H9 (cell line): ENCODE measurements at regions not wholly inside any gene's neighbourhood (a gene's known extent, or its start where the extent isn't known, plus 50 kb on each side); places are given as distances from the start of the nearest gene placed in this dataset.

Source experiments
- DNase-seq: peaks from one replicate; pipeline ENCODE4 v3.0.0-alpha.2; 2017
- H2AFZ ChIP-seq: one replicate; pipeline ENCODE4 v1.6.1; 2013; ENCODE audit warnings: mild to moderate bottlenecking, low read length, control low read depth, moderate library complexity
- H2AK5ac ChIP-seq: 2 replicates; pipeline ENCODE4 v1.6.1; 2013; ENCODE audit warnings: low read length, control low read depth, mixed read lengths; ENCODE audit not compliant: insufficient read length
- H2BK120ac ChIP-seq: one replicate; pipeline ENCODE4 v1.6.1; 2013; ENCODE audit warnings: low read depth, mild to moderate bottlenecking, low read length, control low read depth, inconsistent platforms; ENCODE audit not compliant: poor library complexity, severe bottlenecking
- H2BK12ac ChIP-seq: 2 replicates; pipeline ENCODE4 v1.6.1; 2013; ENCODE audit warnings: low read length, control low read depth, mixed read lengths, low read depth; ENCODE audit not compliant: insufficient read length
- H2BK15ac ChIP-seq: 2 replicates; pipeline ENCODE4 v1.6.1; 2013; ENCODE audit warnings: low read depth, low read length, control low read depth
- H2BK20ac ChIP-seq: one replicate; pipeline ENCODE4 v1.6.1; 2013; ENCODE audit warnings: low read depth, mild to moderate bottlenecking, low read length, control low read depth, inconsistent platforms; ENCODE audit not compliant: poor library complexity, severe bottlenecking
- H2BK5ac ChIP-seq: 2 replicates; pipeline ENCODE4 v1.6.1; 2013; ENCODE audit warnings: low read length, control low read depth, mixed read lengths; ENCODE audit not compliant: insufficient read length
- H3K14ac ChIP-seq: 2 replicates; pipeline ENCODE4 v1.6.1; 2013; ENCODE audit warnings: low read length, control low read depth; ENCODE audit not compliant: insufficient read depth
- H3K18ac ChIP-seq: 2 replicates; pipeline ENCODE4 v1.6.1; 2013; ENCODE audit warnings: low read depth, mild to moderate bottlenecking, mixed read lengths, low read length, control low read depth; ENCODE audit not compliant: insufficient read length
- H3K23ac ChIP-seq: 2 replicates; pipeline ENCODE4 v1.6.1; 2013; ENCODE audit warnings: low read length, control low read depth, mixed read lengths, low read depth; ENCODE audit not compliant: insufficient read length
- H3K23me2 ChIP-seq: 2 replicates; pipeline ENCODE4 v1.6.1; 2013; ENCODE audit warnings: low read depth, mild to moderate bottlenecking, mixed read lengths, low read length, control low read depth; ENCODE audit not compliant: insufficient read length, poor library complexity, severe bottlenecking
- H3K27ac ChIP-seq: 2 replicates; pipeline ENCODE4 v1.5.1; 2013; ENCODE audit warnings: low read length, control low read depth, mixed read lengths, low read depth; ENCODE audit not compliant: insufficient read length
- H3K27me3 ChIP-seq: 2 replicates; pipeline ENCODE4 v1.6.1; 2013; ENCODE audit warnings: low read length, control low read depth, inconsistent platforms; ENCODE audit not compliant: insufficient read depth
- H3K4ac ChIP-seq: 2 replicates; pipeline ENCODE4 v1.6.1; 2013; ENCODE audit warnings: low read depth, mild to moderate bottlenecking, control low read depth, inconsistent platforms, low read length, moderate library complexity
- H3K4me1 ChIP-seq: 2 replicates; pipeline ENCODE4 v1.6.1; 2013; ENCODE audit warnings: low read length, control low read depth, inconsistent platforms; ENCODE audit not compliant: insufficient read depth
- H3K4me2 ChIP-seq: 2 replicates; pipeline ENCODE4 v1.6.1; 2013; ENCODE audit warnings: low read length, control low read depth, mixed read lengths; ENCODE audit not compliant: insufficient read length, insufficient read depth
- H3K56ac ChIP-seq: 2 replicates; pipeline ENCODE4 v1.6.1; 2013; ENCODE audit warnings: low read depth, mild to moderate bottlenecking, mixed read lengths, low read length, control low read depth; ENCODE audit not compliant: insufficient read length
- H3K79me1 ChIP-seq: 2 replicates; pipeline ENCODE4 v1.6.1; 2013; ENCODE audit warnings: low read depth, mild to moderate bottlenecking, moderate library complexity, low read length, control low read depth, inconsistent platforms; ENCODE audit not compliant: insufficient read depth, poor library complexity, severe bottlenecking
- H3K79me2 ChIP-seq: 2 replicates; pipeline ENCODE4 v1.6.1; 2013; ENCODE audit warnings: low read length, control low read depth, inconsistent platforms; ENCODE audit not compliant: insufficient read depth
- H3K9ac ChIP-seq: 2 replicates; pipeline ENCODE4 v1.6.1; 2013; ENCODE audit warnings: low read length, control low read depth, mixed read lengths; ENCODE audit not compliant: insufficient read length; ENCODE audit errors: extremely low read depth
- H3K9me3 ChIP-seq: one replicate; pipeline ENCODE4 v1.6.1; 2013; ENCODE audit warnings: low read depth, low read length, inconsistent platforms; ENCODE audit not compliant: control insufficient read depth
- H3T11ph ChIP-seq: one replicate; pipeline ENCODE4 v1.6.1; 2013; ENCODE audit warnings: mild to moderate bottlenecking, low read length, control low read depth, inconsistent platforms
- H4K20me1 ChIP-seq: one replicate; pipeline ENCODE4 v1.6.1; 2013; ENCODE audit not compliant: control insufficient read depth, insufficient read length, insufficient read depth
- H4K5ac ChIP-seq: 2 replicates; pipeline ENCODE4 v1.6.1; 2013; ENCODE audit warnings: low read depth, mild to moderate bottlenecking, mixed read lengths, low read length, control low read depth; ENCODE audit not compliant: insufficient read length
- H4K8ac ChIP-seq: replicated peaks from 2 replicates; pipeline ENCODE4 v1.6.1; 2013; ENCODE audit warnings: low read length, control low read depth, mixed read lengths, low read depth; ENCODE audit not compliant: insufficient read length
- H4K91ac ChIP-seq: 2 replicates; pipeline ENCODE4 v1.6.1; 2013; ENCODE audit warnings: low read depth, mild to moderate bottlenecking, moderate library complexity, mixed read lengths, low read length, control low read depth; ENCODE audit not compliant: insufficient read length
- H3K27ac Mint-ChIP-seq, 3 experiments: 2 replicates in 2 of 3; 3 replicates in 1 of 3; pipeline ENCODE4 v1.8.0; 2020 to 2021; ENCODE audit warnings: mixed read lengths in 3 of 3, mild to moderate bottlenecking in 1 of 3, moderate library complexity in 1 of 3
- H3K27me3 Mint-ChIP-seq: 2 replicates; pipeline ENCODE4 v1.8.0; 2021; ENCODE audit warnings: low read depth, mild to moderate bottlenecking, moderate library complexity, mixed read lengths
- H3K36me3 Mint-ChIP-seq, 3 experiments: 2 replicates in 2 of 3; 3 replicates in 1 of 3; pipeline ENCODE4 v1.8.0; 2020 to 2021; ENCODE audit warnings: low read depth in 3 of 3, mixed read lengths in 3 of 3; ENCODE audit not compliant: insufficient read depth in 1 of 3
- H3K4me1 Mint-ChIP-seq, 2 experiments: 2 replicates each; pipeline ENCODE4 v1.8.0; 2020; ENCODE audit warnings: mixed read lengths in 2 of 2
- H3K4me3 Mint-ChIP-seq, 2 experiments: 2 replicates in 1 of 2; 3 replicates in 1 of 2; pipeline ENCODE4 v1.8.0; 2020 to 2021; ENCODE audit warnings: mild to moderate bottlenecking in 2 of 2, mixed read lengths in 2 of 2, moderate library complexity in 1 of 2
- H3K9me3 Mint-ChIP-seq, 2 experiments: 2 replicates in 1 of 2; 3 replicates in 1 of 2; pipeline ENCODE4 v1.8.0; 2020; ENCODE audit warnings: mild to moderate bottlenecking in 2 of 2, mixed read lengths in 2 of 2, moderate library complexity in 1 of 2
- CTCF ChIP-seq: fragments of 200-600 bp; sonication (generic); conservative IDR thresholded peaks from 3 replicates; pipeline ENCODE4 v1.8.0; 2021; ENCODE audit warnings: antibody characterized with exemption, mild to moderate bottlenecking
- WGBS: extraction: QIAGEN DNeasy Blood & Tissue Kit; methylation state at CpG from one replicate; pipeline ENCODE4 v1.1.7; 2013; ENCODE audit warnings: missing lambda C conversion rate, low lambda C conversion rate, mixed read lengths; ENCODE audit not compliant: insufficient read length; ENCODE audit errors: extremely low coverage; 5-methylcytosine and 5-hydroxymethylcytosine counted together

GRCh38 chr5:158375531-158375930 lies 516.6 kb upstream of the CLINT1 start:
- no peak overlapping the region for H2AK5ac ChIP-seq
- no peak overlapping the region for H4K91ac ChIP-seq
- no peak overlapping the region for H2BK20ac ChIP-seq
- H3K23ac ChIP-seq, result no peak overlapping the region
- no peak overlapping the region for H4K5ac ChIP-seq
- H3K18ac ChIP-seq, result no peak overlapping the region
- no peak overlapping the region for H3K14ac ChIP-seq
- H3K9ac ChIP-seq, result no peak overlapping the region
- no peak overlapping the region for H3K4ac ChIP-seq
- Mint-ChIP-seq H3K4me3 (no peak overlapping the region), H3K36me3 (peaks cover 0 to 9% (median 2%) of the 10 kb centered on the region in 3 experiments; a peak in 4 of 7 replicates), H3K4me1 (peaks cover 8 to 16% of the 10 kb centered on the region in 2 experiments), H3K27me3 (peaks cover 4% of the 10 kb centered on the region), H3K27ac (no peak overlapping the region), H3K9me3 (peaks cover 4 to 5% of the 10 kb centered on the region in 2 experiments)
- no peak overlapping the region for H2BK120ac ChIP-seq
- H3T11ph ChIP-seq, result no peak overlapping the region
- no peak overlapping the region for H2BK12ac ChIP-seq
- no peaks in the 10 kb centered on the region for H3K27me3 ChIP-seq
- H2BK15ac ChIP-seq, result no peak overlapping the region
- DNase-seq, result no peak
- no peaks in the 10 kb centered on the region for H3K79me1 ChIP-seq
- no peak overlapping the region for H4K8ac ChIP-seq
- no peak overlapping the region for H3K4me2 ChIP-seq
- H3K79me2 ChIP-seq, result no peaks in the 10 kb centered on the region
- no peaks in the 10 kb centered on the region for H3K4me1 ChIP-seq
- H3K56ac ChIP-seq, result no peak overlapping the region
- no peak overlapping the region for H2AFZ ChIP-seq
- no peaks in the 10 kb centered on the region for H3K23me2 ChIP-seq
- H3K27ac ChIP-seq, result no peak overlapping the region
- WGBS, result no CpG with 5 or more reads among the region's 3 CpGs
- H4K20me1 ChIP-seq, result no peaks in the 10 kb centered on the region
- no peak overlapping the region for H2BK5ac ChIP-seq
- TF ChIP-seq CTCF, result no peak
- no peaks in the 10 kb centered on the region for H3K9me3 ChIP-seq
